ENCODE measurements at regions not wholly inside any gene's neighbourhood (a gene's known extent, or its start where the extent isn't known, plus 50 kb on each side); places are given as distances from the start of the nearest gene placed in this dataset.
A peak's percentile ranks its signal among the peaks of the same experiment; 100 is the strongest.

- Mint-ChIP-seq H3K36me3 (ENCODE audit: low read depth, unreplicated experiment) (no peaks in the 10 kb centered on the region), H3K4me3 (ENCODE audit: unreplicated experiment) (no peak overlapping the region), H3K9me3 (ENCODE audit: unreplicated experiment) (no peaks in the 10 kb centered on the region), H3K4me1 (ENCODE audit: low read depth, unreplicated experiment) (peaks cover 2% of the 10 kb centered on the region), H3K27me3 (ENCODE audit: low read depth, unreplicated experiment) (no peaks in the 10 kb centered on the region), H3K27ac (ENCODE audit: unreplicated experiment) (no peak overlapping the region)
- no peak overlapping the region for H3K4me2 ChIP-seq (ENCODE audit: low read length)
- H2AFZ ChIP-seq (ENCODE audit: low read depth, low read length), result no peak overlapping the region
- no peak overlapping the region for H3K4me3 ChIP-seq (ENCODE audit: insufficient read depth, low read depth, low read length)
- no peaks in the 10 kb centered on the region for H3K4me1 ChIP-seq (ENCODE audit: insufficient read depth, low read length)
- H3K9ac ChIP-seq (ENCODE audit: low read length), result no peak overlapping the region
- H3K9me3 ChIP-seq (ENCODE audit: insufficient read depth, low read depth, low read length), result no peaks in the 10 kb centered on the region
- H3K27ac ChIP-seq (ENCODE audit: low read depth, low read length), result no peak overlapping the region
- FAIRE-seq (no peak), DNase-seq (ENCODE audit: low read depth) (peak; percentile 70)
- no peak for TF ChIP-seq EZH2 (IDR thresholded peaks at IDR 0.05; ENCODE audit: insufficient read depth, low read length)
- TF ChIP-seq CTCF (IDR thresholded peaks at IDR 0.05; ENCODE audit: insufficient read depth, low read depth, low read length), result no peak
- H3K36me3 ChIP-seq (ENCODE audit: insufficient read depth, low read length), result no peaks in the 10 kb centered on the region
- H4K20me1 ChIP-seq (ENCODE audit: insufficient read depth, low read length), result no peaks in the 10 kb centered on the region
- H3K27me3 ChIP-seq (ENCODE audit: insufficient read depth, low read length), result no peaks in the 10 kb centered on the region
- no peaks in the 10 kb centered on the region for H3K79me2 ChIP-seq (ENCODE audit: insufficient read depth, low read length)
These were observed 482.8 kb upstream of the NAALADL2 start for GRCh38 chr3:174376346-174376745.

GRCh38 chr3:174377096-174377495 lies 482.0 kb upstream of the NAALADL2 start:
- Histone ChIP-seq H3K9me3 (ENCODE audit: insufficient read depth, low read depth, low read length) (no peaks in the 10 kb centered on the region), H2AFZ (ENCODE audit: low read depth, low read length) (no peak overlapping the region), H3K27me3 (ENCODE audit: insufficient read depth, low read length) (no peaks in the 10 kb centered on the region), H3K4me3 (ENCODE audit: insufficient read depth, low read depth, low read length) (no peak overlapping the region), H4K20me1 (ENCODE audit: insufficient read depth, low read length) (no peaks in the 10 kb centered on the region), H3K9ac (ENCODE audit: low read length) (no peak overlapping the region), H3K79me2 (ENCODE audit: insufficient read depth, low read length) (no peaks in the 10 kb centered on the region), H3K36me3 (ENCODE audit: insufficient read depth, low read length) (no peaks in the 10 kb centered on the region), H3K4me1 (ENCODE audit: insufficient read depth, low read length) (no peaks in the 10 kb centered on the region), H3K27ac (ENCODE audit: low read depth, low read length) (no peak overlapping the region), H3K4me2 (ENCODE audit: low read length) (no peak overlapping the region)
- Mint-ChIP-seq H3K4me3 (ENCODE audit: unreplicated experiment) (no peak overlapping the region), H3K27me3 (ENCODE audit: low read depth, unreplicated experiment) (no peaks in the 10 kb centered on the region), H3K36me3 (ENCODE audit: low read depth, unreplicated experiment) (no peaks in the 10 kb centered on the region), H3K4me1 (ENCODE audit: low read depth, unreplicated experiment) (peaks cover 2% of the 10 kb centered on the region), H3K9me3 (ENCODE audit: unreplicated experiment) (no peaks in the 10 kb centered on the region), H3K27ac (ENCODE audit: unreplicated experiment) (no peak overlapping the region)
- DNase-seq (ENCODE audit: low read depth) (no peak), FAIRE-seq (no peak)
- TF ChIP-seq CTCF (IDR thresholded peaks at IDR 0.05; ENCODE audit: insufficient read depth, low read depth, low read length), result no peak
- TF ChIP-seq EZH2 (IDR thresholded peaks at IDR 0.05; ENCODE audit: insufficient read depth, low read length), result no peak

- Mint-ChIP-seq H3K9me3 (ENCODE audit: unreplicated experiment) (no peaks in the 10 kb centered on the region), H3K4me3 (ENCODE audit: unreplicated experiment) (no peak overlapping the region), H3K4me1 (ENCODE audit: low read depth, unreplicated experiment) (peaks cover 2% of the 10 kb centered on the region), H3K36me3 (ENCODE audit: low read depth, unreplicated experiment) (no peaks in the 10 kb centered on the region), H3K27me3 (ENCODE audit: low read depth, unreplicated experiment) (no peaks in the 10 kb centered on the region), H3K27ac (ENCODE audit: unreplicated experiment) (no peak overlapping the region)
- H3K79me2 ChIP-seq (ENCODE audit: insufficient read depth, low read length), result no peaks in the 10 kb centered on the region
- TF ChIP-seq EZH2 (IDR thresholded peaks at IDR 0.05; ENCODE audit: insufficient read depth, low read length) (no peak), CTCF (IDR thresholded peaks at IDR 0.05; ENCODE audit: insufficient read depth, low read depth, low read length) (no peak)
- H3K4me1 ChIP-seq (ENCODE audit: insufficient read depth, low read length), result no peaks in the 10 kb centered on the region
- H4K20me1 ChIP-seq (ENCODE audit: insufficient read depth, low read length), result no peaks in the 10 kb centered on the region
- H3K9ac ChIP-seq (ENCODE audit: low read length), result no peak overlapping the region
- H3K36me3 ChIP-seq (ENCODE audit: insufficient read depth, low read length), result no peaks in the 10 kb centered on the region
- H3K27ac ChIP-seq (ENCODE audit: low read depth, low read length), result no peak overlapping the region
- no peaks in the 10 kb centered on the region for H3K27me3 ChIP-seq (ENCODE audit: insufficient read depth, low read length)
- no peaks in the 10 kb centered on the region for H3K9me3 ChIP-seq (ENCODE audit: insufficient read depth, low read depth, low read length)
- FAIRE-seq (no peak), DNase-seq (ENCODE audit: low read depth) (no peak)
- H3K4me3 ChIP-seq (ENCODE audit: insufficient read depth, low read depth, low read length), result no peak overlapping the region
- H2AFZ ChIP-seq (ENCODE audit: low read depth, low read length), result no peak overlapping the region
- H3K4me2 ChIP-seq (ENCODE audit: low read length), result no peak overlapping the region
These were observed 481.4 kb upstream of the NAALADL2 start for GRCh38 chr3:174377684-174378083.
